Mesenchymal stem cell (in vitro differentiated cells and primary cell): ENCODE measurements at regions not wholly inside any gene's neighbourhood (a gene's known extent, or its start where the extent isn't known, plus 50 kb on each side); places are given as distances from the start of the nearest gene placed in this dataset.
"Not testable (repeated sequence)": the region's sequence is repeated elsewhere in the genome, so short reads cannot be mapped to it uniquely, and the experiment has no call there.

Source experiments
- DNase-seq: peaks from one replicate; pipeline ENCODE4 v3.0.0-alpha.2; 2013
- H2AFZ ChIP-seq: one replicate; pipeline ENCODE4 v1.6.1; 2013; ENCODE audit warnings: low read depth, mild to moderate bottlenecking, control low read depth, inconsistent platforms, low read length, moderate library complexity
- H2AK5ac ChIP-seq: 2 replicates; pipeline ENCODE4 v1.6.1; 2013; ENCODE audit warnings: low read length, moderate library complexity, mild to moderate bottlenecking, inconsistent platforms; ENCODE audit not compliant: severe bottlenecking
- H2BK120ac ChIP-seq: one replicate; pipeline ENCODE4 v1.6.1; 2013; ENCODE audit warnings: low read depth, mild to moderate bottlenecking, inconsistent platforms, low read length, moderate library complexity
- H2BK12ac ChIP-seq, 2 experiments: one replicate each; pipeline ENCODE4 v1.6.1; 2013; ENCODE audit warnings: inconsistent platforms in 2 of 2, low read length in 2 of 2, mild to moderate bottlenecking in 2 of 2, moderate library complexity in 2 of 2, control low read depth in 1 of 2
- H2BK15ac ChIP-seq: one replicate; pipeline ENCODE4 v1.6.1; 2013; ENCODE audit warnings: mild to moderate bottlenecking, low read depth, inconsistent platforms; ENCODE audit not compliant: poor library complexity, severe bottlenecking
- H2BK5ac ChIP-seq: 2 replicates; pipeline ENCODE4 v1.6.1; 2013; ENCODE audit warnings: low read depth, mild to moderate bottlenecking, low read length, control low read depth, inconsistent platforms; ENCODE audit not compliant: poor library complexity, severe bottlenecking
- H3K14ac ChIP-seq, 2 experiments: one replicate each; pipeline ENCODE4 v1.6.1; 2013; ENCODE audit warnings: inconsistent platforms in 2 of 2, low read length in 2 of 2, control low read depth in 1 of 2, mild to moderate bottlenecking in 1 of 2, moderate library complexity in 1 of 2
- H3K18ac ChIP-seq, 2 experiments: one replicate each; pipeline ENCODE4 v1.6.1; 2013; ENCODE audit warnings: inconsistent platforms in 2 of 2, low read length in 2 of 2, control low read depth in 1 of 2, low read depth in 1 of 2, mild to moderate bottlenecking in 1 of 2
- H3K23ac ChIP-seq, 2 experiments: one replicate each; pipeline ENCODE4 v1.6.1; 2013; ENCODE audit warnings: inconsistent platforms in 2 of 2, low read length in 2 of 2, mild to moderate bottlenecking in 2 of 2, moderate library complexity in 2 of 2, control low read depth in 1 of 2
- H3K27ac ChIP-seq: 2 replicates; pipeline ENCODE4 v1.5.1; 2013; ENCODE audit warnings: mild to moderate bottlenecking, moderate library complexity, low read length, control low read depth, inconsistent platforms; ENCODE audit not compliant: poor library complexity, severe bottlenecking
- H3K27me3 ChIP-seq, 2 experiments: 2 replicates each; pipeline versions ENCODE4 v1.6.1 to v1.7.0; 2013; ENCODE audit warnings: low read length in 2 of 2, mild to moderate bottlenecking in 2 of 2, moderate library complexity in 2 of 2, control low read depth in 1 of 2, inconsistent platforms in 1 of 2; ENCODE audit not compliant: control insufficient read depth in 1 of 2, insufficient read depth in 1 of 2
- H3K36me3 ChIP-seq, 2 experiments: 2 replicates each; pipeline versions ENCODE4 v1.6.1 to v1.7.0; 2013; ENCODE audit warnings: low read length in 2 of 2, control low read depth in 1 of 2, inconsistent platforms in 1 of 2, low read depth in 1 of 2, mild to moderate bottlenecking in 1 of 2; ENCODE audit not compliant: insufficient read depth in 2 of 2, control insufficient read depth in 1 of 2
- H3K4ac ChIP-seq, 2 experiments: one replicate each; pipeline ENCODE4 v1.6.1; 2013; ENCODE audit warnings: inconsistent platforms in 2 of 2, low read length in 2 of 2, mild to moderate bottlenecking in 2 of 2, moderate library complexity in 2 of 2, control low read depth in 1 of 2, low read depth in 1 of 2
- H3K4me1 ChIP-seq: 2 replicates; pipeline ENCODE4 v1.6.1; 2013; ENCODE audit warnings: low read depth, low read length, control low read depth; ENCODE audit not compliant: control insufficient read depth, insufficient read depth
- H3K4me2 ChIP-seq: 2 replicates; pipeline ENCODE4 v1.6.1; 2013; ENCODE audit warnings: low read length, mild to moderate bottlenecking, inconsistent platforms; ENCODE audit not compliant: poor library complexity, severe bottlenecking
- H3K4me3 ChIP-seq, 2 experiments: 2 replicates each; pipeline versions ENCODE4 v1.5.1 to v1.7.0; 2013; ENCODE audit warnings: low read length in 2 of 2, mild to moderate bottlenecking in 2 of 2, control low read depth in 1 of 2, low read depth in 1 of 2; ENCODE audit not compliant: insufficient read depth in 1 of 2
- H3K79me1 ChIP-seq: replicated peaks from 2 replicates; pipeline ENCODE4 v1.6.1; 2013; ENCODE audit warnings: mild to moderate bottlenecking, control low read depth, low read length, inconsistent platforms; ENCODE audit not compliant: poor library complexity, severe bottlenecking
- H3K9ac ChIP-seq: 2 replicates; pipeline ENCODE4 v1.7.0; 2013; ENCODE audit warnings: mild to moderate bottlenecking, low read length, moderate library complexity
- H3K9me3 ChIP-seq: 2 replicates; pipeline ENCODE4 v1.7.0; 2013; ENCODE audit warnings: mild to moderate bottlenecking, low read length; ENCODE audit not compliant: control insufficient read depth
- H4K8ac ChIP-seq: one replicate; pipeline ENCODE4 v1.6.1; 2013; ENCODE audit warnings: inconsistent platforms, mild to moderate bottlenecking, low read length, moderate library complexity
- H4K91ac ChIP-seq: one replicate; pipeline ENCODE4 v1.6.1; 2013; ENCODE audit warnings: mild to moderate bottlenecking, low read length, inconsistent platforms
- WGBS: methylation state at CpG from one replicate; pipeline ENCODE4 v1.1.7; 2013; ENCODE audit warnings: mixed read lengths; 5-methylcytosine and 5-hydroxymethylcytosine counted together

DNA sequence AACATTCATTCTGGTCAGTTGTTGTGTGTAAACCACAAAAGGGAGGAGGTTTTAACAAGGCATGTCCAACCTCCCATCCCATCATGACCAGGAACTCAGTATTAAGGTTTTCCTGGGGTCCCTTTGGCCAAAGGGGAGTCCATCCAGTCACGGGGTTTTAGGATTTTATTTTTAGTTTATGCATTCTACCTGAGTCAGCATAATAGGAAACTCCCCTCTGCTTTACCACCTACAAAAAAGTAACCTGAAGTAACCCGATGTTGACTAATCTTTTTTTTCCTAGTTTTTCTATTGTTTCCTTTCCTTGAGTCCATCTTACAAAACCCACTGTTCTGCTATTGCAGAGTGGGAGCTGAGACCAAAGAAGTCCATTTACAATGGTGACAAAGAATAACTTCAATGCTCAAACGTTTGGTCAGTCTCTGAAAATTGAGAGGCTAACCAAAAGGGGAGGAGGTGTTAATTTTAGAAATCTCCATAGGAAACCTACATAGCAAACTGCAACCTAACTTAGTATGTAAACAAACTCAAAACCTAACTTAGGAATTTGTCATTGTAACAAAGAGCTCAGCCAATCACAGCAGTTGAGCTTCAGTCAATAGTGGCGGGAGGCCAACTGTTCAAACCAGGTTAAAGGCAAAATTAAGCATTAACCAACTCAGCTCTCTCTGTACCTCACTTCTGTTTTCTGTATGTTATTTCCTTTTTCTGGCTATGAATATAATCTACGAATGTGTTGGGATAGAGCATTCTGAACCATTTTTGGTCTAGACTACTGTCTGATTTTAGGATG, 1954.1 kb downstream of the PCDH9 start:
- 91% methylated on average over 4 of the region's 5 CpGs for WGBS
- H3K9ac ChIP-seq, result no peak overlapping the region
- H3K27me3 ChIP-seq, result no peaks in the 10 kb centered on the region
- peaks cover 22% of the 10 kb centered on the region for H3K9me3 ChIP-seq
- no peak overlapping the region for H4K91ac ChIP-seq
- no peak overlapping the region for H2AFZ ChIP-seq
- H2AK5ac ChIP-seq, result no peak overlapping the region
- no peak overlapping the region for H3K23ac ChIP-seq
- H2BK15ac ChIP-seq, result no peak overlapping the region
- H4K8ac ChIP-seq, result no peak overlapping the region
- no peak overlapping the region for H3K14ac ChIP-seq
- H3K4me3 ChIP-seq, result no peak overlapping the region
- no peaks in the 10 kb centered on the region for H3K4me1 ChIP-seq
- no peak for DNase-seq
- no peaks in the 10 kb centered on the region for H3K79me1 ChIP-seq
- H3K18ac ChIP-seq, result no peak overlapping the region
- H2BK5ac ChIP-seq, result no peak overlapping the region
- H2BK120ac ChIP-seq, result no peak overlapping the region
- no peaks in the 10 kb centered on the region for H3K36me3 ChIP-seq
- H3K4me2 ChIP-seq, result no peak overlapping the region
- H2BK12ac ChIP-seq, result no peak overlapping the region
- H3K4ac ChIP-seq, result no peak overlapping the region
- no peak overlapping the region for H3K27ac ChIP-seq

DNA sequence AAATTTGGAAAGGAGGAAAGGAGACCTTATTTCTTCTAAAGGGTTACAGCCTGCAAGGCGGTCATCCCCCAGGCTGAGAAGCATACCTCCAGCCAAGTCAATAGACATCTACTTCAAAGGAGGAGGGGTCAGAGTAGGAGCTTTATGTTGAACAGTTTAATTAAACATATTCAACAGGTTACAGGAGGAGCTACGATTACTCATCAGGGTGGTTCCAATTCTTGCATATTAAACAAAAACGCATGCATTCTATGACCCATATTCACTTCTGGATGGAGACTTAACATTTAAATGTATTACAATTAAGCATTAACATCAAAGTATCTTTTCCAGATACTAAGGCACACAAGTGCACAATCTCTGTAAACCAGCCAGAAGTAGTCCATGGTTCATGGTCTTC, 1955.0 kb downstream of the PCDH9 start:
- H3K4me1 ChIP-seq, result no peaks in the 10 kb centered on the region
- no peaks in the 10 kb centered on the region for H3K27me3 ChIP-seq

DNA sequence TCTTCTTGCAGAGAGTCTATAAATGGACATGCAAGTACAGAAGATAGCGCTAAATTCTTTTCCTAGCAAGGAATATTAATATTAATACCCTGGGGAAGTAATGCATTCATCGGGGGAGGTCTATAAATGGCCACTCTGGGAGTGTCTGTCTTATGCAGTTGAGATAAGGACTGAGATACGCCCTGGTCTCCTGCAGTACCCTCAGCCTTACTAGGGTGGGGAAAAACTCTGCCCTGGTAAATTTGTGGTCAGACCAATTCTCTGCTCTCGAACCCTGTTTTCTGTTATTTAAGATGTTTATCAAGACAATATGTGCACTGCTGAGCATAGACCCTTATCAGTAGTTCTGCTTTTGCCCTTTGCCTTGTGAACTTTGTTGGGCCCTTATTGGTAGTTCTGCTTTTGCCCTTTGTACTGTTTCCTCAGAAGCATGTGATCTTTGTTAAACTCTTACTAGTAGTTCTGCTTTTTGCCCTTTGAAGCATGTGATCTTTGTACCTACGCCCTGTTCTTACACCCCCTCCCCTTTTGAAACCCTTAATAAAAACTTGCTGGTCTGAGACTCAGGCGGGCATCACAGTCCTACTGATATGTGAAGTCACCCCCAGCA, 1956.2 kb downstream of the PCDH9 start:
- H2AFZ ChIP-seq, DNase-seq, H3K4me3 ChIP-seq, H3K4me2 ChIP-seq, H4K8ac ChIP-seq, H3K79me1 ChIP-seq, H2BK120ac ChIP-seq, H2BK12ac ChIP-seq, H2BK15ac ChIP-seq, H3K36me3 ChIP-seq, H2BK5ac ChIP-seq, H3K14ac ChIP-seq, H4K91ac ChIP-seq, H3K27me3 ChIP-seq, H3K18ac ChIP-seq, H3K23ac ChIP-seq, H3K9ac ChIP-seq, H3K4ac ChIP-seq, H3K27ac ChIP-seq, H2AK5ac ChIP-seq, H3K4me1 ChIP-seq: not testable (repeated sequence)
- peaks cover 22% of the 10 kb centered on the region for H3K9me3 ChIP-seq
- 92% methylated on average over 4 of the region's 6 CpGs for WGBS

More for the DNA sequence above, 1955.0 kb downstream of the PCDH9 start:
- H2BK12ac ChIP-seq, result no peak overlapping the region
- no peaks in the 10 kb centered on the region for H3K36me3 ChIP-seq
- no peak overlapping the region for H3K4ac ChIP-seq
- H3K4me3 ChIP-seq, result no peak overlapping the region
- H3K27ac ChIP-seq, result no peak overlapping the region
- no peak overlapping the region for H3K23ac ChIP-seq
- H3K18ac ChIP-seq, result no peak overlapping the region
- no peaks in the 10 kb centered on the region for H3K79me1 ChIP-seq
- H2AFZ ChIP-seq, result no peak overlapping the region
- WGBS, result 100% methylated on average over 2 of the region's 3 CpGs
- H4K8ac ChIP-seq, result no peak overlapping the region
- H2BK120ac ChIP-seq, result no peak overlapping the region
- H2BK5ac ChIP-seq, result no peak overlapping the region
- H3K4me2 ChIP-seq, result no peak overlapping the region
- no peak overlapping the region for H2BK15ac ChIP-seq
- DNase-seq, result no peak
- H2AK5ac ChIP-seq, result no peak overlapping the region
- H3K14ac ChIP-seq, result no peak overlapping the region
- peaks cover 22% of the 10 kb centered on the region for H3K9me3 ChIP-seq
- H4K91ac ChIP-seq, result no peak overlapping the region
- H3K9ac ChIP-seq, result no peak overlapping the region

DNA sequence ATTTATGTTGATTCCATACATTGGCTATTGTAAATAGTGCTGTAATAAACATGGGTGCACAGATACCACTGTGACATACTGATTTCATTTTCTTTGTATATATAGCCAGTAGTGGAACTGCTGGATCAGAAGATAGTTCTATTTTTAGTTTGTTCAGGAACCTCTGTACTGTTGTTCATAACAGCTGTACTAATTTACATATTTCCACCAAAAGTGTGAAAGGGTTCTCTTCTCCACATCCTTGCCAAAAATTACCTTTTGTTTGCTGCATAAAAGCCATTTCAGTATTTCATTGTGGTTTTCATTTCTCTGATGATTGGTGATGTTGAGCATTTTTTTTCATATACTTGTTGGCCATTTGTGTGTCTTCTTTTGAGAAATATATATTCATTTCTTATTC, 1962.1 kb downstream of the PCDH9 start:
- H3K36me3 ChIP-seq, result no peaks in the 10 kb centered on the region
- peaks cover 3% of the 10 kb centered on the region for H3K9me3 ChIP-seq
- H3K4me1 ChIP-seq, result no peaks in the 10 kb centered on the region
- no peak overlapping the region for H2BK12ac ChIP-seq
- H3K27ac ChIP-seq, result no peak overlapping the region
- no peak overlapping the region for H3K4ac ChIP-seq
- no peak for DNase-seq
- H3K4me2 ChIP-seq, result no peak overlapping the region
- no peak overlapping the region for H2BK5ac ChIP-seq
- no peak overlapping the region for H3K18ac ChIP-seq
- no peak overlapping the region for H2BK120ac ChIP-seq
- no peak overlapping the region for H4K8ac ChIP-seq
- no peaks in the 10 kb centered on the region for H3K27me3 ChIP-seq
- H3K4me3 ChIP-seq, result no peak overlapping the region
- H3K79me1 ChIP-seq, result no peaks in the 10 kb centered on the region
- H3K23ac ChIP-seq, result no peak overlapping the region
- H2BK15ac ChIP-seq, result no peak overlapping the region
- no peak overlapping the region for H3K9ac ChIP-seq
- H2AFZ ChIP-seq, result no peak overlapping the region
- H2AK5ac ChIP-seq, result no peak overlapping the region
- H4K91ac ChIP-seq, result no peak overlapping the region
- no peak overlapping the region for H3K14ac ChIP-seq
